ENCODE measurements at regions not wholly inside any gene's neighbourhood (a gene's known extent, or its start where the extent isn't known, plus 50 kb on each side); places are given as distances from the start of the nearest gene placed in this dataset.
A peak's percentile ranks its signal among the peaks of the same experiment; 100 is the strongest.

DNA sequence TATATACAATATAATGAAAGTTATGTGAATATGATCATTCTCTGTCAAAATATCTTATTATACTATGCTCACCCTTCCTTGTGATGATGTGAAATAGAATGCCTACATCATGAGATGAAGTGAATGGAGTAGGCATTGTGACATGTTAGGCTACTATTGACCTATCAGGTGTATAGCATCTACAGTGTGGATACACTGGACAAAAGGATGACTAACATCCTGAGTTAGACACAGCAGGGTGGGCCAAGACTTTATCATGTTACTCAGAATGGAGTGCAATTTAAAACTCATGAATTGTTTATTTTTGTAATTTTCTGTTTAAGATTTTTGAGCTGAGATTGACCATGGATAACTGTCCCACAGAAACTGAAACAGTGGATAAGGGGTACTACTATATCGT is 53.4 kb upstream of the NAV3 start:
- FAIRE-seq (no peak), DNase-seq (ENCODE audit: low spot score) (no peak)

DNA sequence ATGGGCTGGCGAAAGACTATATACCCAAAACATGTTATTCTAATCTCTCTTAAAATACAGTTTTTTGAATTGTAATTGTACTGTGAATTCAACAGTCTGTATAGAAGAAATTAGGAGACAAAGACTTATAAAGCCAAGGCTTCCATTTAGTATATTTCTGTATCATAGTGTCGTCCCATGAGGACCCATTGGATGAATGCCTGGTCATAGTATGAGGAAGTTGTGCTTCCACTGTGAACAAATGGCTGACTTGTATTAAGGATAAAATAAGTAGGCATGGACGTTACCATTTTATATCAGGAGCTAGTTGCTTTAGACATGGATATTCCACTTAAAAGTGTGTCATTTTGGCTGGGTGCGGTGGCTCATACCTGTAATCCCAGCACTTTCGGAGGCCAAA is 55.9 kb upstream of the NAV3 start:
- FAIRE-seq (no peak), DNase-seq (ENCODE audit: low spot score) (no peak)

DNA sequence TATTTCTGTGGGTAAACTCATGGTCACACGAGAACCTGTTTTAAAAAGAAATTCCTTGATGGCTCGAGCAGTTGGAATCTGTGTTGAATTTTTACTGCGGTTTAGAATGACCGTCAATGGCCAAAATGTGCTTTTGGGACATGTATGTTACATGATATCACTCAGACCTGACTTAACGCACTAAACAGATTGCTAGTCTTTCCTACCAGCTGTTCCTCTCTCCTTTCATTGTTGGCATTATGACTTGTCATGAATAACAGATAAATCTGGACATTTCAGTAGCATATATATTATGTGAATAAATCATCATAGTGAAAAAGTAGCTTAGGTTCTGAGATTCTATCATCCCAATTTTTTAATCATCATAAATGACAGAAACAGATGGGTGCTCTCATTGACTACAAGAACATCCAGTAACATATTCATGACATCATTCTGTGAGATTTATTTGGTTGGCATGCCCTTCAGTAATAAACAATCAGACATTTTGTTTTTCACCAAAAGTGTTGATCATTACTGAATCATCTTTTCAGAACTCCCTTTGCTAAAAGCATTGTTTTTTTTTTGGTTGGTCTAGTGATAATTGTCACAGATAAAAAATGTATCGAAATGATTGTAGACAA is 57.9 kb upstream of the NAV3 start:
- FAIRE-seq (no peak), DNase-seq (ENCODE audit: low spot score) (no peak)

DNA sequence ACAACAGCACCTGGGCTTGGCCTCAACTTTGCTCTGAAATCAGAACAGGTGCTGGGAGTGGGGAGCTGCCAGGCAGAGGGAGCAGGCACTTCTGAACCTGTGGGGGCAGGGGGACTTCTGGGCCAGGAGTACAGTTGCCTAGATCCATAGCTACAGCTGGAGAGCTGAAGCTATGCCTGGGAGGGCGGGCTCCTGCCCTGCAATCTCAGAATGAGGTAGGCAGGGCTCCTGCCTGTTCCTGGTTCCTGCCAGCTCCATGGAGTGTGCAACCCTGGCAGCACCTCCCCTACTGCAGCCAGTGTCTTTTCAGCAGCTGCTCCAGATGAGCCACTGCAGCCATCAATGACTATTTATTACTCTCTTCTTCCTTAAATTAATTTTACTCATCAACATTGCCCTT is 62.1 kb upstream of the NAV3 start:
- no peak for FAIRE-seq
- DNase-seq (ENCODE audit: low spot score): no peak

DNA sequence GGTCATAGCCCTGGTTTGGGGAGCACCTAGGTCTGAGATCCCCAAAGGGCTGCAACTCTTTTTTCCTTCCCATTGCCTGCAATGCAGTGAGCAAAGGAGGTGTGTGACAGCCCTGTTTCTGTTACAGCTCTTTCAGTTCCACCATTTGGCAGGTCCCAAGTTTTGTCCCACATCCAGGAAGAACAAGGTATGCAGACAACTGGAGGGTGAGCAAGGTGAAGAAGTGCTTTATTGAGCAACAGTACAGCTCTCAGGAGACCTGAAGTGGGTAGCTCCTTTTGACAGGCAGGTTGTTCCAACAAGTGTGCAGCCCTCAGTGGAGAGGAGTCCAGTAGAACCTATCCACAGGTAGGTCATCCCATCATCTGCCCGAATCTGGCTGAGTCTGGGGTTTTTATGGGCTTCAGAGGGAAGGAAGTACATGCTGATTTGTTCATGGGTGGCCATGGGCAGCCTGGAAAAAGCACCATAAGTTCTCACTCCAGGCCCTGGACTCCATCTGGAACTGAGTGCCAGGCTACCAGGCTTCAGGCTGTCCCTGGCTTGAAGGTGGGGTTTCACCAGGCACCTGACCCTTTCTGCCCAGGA is 62.8 kb upstream of the NAV3 start:
- FAIRE-seq: no peak
- DNase-seq (ENCODE audit: low spot score): no peak

DNA sequence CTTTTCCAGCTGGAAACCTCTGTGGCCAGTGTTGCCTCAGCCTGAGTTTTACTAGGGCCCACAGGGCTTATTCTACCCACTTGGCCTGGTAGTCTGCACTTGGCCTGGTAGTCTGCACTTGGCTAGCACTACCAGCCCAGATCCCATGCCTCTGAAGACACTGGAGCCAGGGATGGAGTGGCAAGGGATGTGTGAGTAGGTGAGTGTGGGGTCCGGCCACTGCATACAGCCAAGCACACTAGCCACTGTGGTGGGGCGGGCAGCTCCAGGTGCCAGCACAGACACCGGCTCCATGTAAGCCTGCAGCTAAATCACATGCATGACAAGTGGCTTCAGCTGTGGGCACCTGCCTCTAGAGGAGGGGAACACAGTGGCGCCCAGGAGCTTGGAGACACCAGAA is 63.4 kb upstream of the NAV3 start:
- no peak for DNase-seq (ENCODE audit: low spot score)
- FAIRE-seq: no peak

DNA sequence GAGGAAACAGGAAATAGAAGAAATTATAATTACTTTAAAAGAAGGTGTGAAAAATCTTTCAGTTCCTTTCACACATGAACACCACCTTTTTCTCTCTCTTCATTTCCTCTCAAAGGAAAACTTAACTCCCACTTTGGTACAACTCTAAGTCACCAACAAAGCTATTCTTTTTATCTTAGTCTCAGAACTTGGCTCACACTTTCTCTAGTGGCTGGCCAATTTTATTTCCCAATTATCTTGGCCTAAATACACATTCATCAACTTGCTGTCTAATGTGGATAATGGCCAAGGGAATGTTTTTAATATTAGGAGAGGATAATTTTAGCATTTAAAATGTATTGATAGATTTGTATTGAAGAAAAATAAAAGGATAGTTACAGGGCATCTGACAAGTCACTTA is 64.5 kb upstream of the NAV3 start:
- FAIRE-seq: no peak
- DNase-seq (ENCODE audit: low spot score): no peak

DNA sequence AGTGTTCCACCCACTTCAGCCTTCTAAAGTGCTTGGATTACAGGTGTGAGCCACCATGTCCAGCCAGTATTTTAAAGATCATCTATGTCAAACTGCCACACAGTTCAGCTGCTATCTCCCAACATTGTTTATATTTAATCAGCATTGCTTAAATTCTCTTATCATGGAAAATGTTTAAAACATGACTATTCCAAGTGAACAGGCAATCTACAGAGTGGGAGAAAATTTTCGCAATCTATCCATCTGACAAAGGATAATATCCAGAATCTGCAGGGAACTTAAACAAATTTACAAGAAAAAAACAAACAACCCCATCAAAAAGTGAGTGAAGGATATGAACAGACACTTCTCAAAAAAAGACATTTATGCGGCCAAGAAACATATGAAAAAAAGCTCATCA is 69.4 kb upstream of the NAV3 start:
- DNase-seq (ENCODE audit: low spot score) (no peak), FAIRE-seq (no peak)

DNA sequence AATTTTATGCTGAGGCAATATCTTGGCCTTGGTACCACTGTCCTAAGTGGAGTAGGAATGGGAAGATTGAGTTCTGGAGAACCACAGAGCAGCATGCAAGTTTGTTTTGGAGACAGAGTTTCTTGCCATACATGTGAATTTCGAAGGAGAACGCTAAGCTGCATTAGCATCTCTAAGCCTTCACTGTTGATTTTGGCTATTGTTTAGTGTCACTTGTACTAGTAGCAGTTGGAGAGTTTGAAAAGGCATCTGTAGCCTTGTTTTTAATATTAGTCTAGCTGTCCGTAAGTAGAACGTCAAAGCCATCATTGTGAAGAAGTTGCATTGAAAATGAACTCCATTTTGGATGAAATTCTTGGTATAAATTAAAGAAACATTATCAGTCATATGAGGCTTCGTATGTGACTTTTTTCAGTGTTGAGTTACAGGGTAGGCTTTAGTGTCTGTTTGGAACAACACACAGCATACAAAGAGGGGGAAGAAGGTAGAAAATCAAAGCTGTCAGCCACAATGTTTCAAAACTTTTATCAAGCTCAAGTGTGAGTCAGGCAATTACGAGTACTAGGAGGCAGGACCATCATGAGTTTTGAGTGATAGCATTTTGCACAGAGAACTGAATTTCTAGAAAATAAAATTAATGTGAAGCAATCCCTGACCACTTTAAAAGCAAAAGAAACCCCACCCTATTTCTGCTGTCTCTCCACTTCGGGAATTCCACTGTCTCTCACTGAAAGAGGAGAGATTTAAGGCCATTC is 70.2 kb upstream of the NAV3 start:
- no peak for DNase-seq (ENCODE audit: low spot score)
- FAIRE-seq: no peak

DNA sequence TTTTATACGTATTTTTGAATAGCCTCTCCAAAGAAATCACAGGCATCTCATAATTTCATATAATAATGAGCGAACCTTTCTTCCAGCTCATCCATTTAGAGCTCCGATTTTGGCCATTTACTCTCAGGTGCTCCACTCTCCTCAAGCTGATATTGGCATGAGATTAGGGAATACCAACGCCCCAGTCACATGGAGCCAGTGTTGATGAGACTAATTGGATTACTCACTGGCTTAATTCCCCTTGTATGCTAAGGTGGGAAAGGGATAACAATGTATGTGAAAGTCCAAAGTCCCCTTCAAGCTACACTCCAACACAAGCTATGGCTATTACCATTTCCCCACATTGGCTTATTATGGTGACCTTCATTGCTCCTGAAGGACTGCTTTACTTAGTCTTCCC is 76.6 kb upstream of the NAV3 start:
- FAIRE-seq: no peak

DNA sequence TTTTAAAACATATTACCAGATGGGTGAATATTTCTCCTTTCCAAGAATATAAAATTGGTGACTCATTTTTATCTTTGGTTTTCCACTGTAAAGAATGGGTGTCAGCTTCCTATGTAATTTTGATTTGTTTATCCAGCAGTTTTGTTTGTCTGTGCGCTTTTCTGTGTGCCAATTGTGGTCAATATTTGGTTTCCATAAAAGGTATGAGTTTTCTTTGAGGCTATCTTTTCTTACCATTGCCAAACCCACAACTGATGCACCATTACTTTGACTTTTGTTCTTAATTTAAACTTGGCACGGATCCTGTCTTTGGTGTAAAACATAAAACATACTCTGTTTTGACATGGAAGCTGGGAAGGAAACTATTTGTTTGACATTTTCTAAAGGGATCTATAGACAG is 78.8 kb upstream of the NAV3 start:
- DNase-seq (ENCODE audit: low spot score): no peak
- FAIRE-seq: no peak

More for the DNA sequence above, 76.6 kb upstream of the NAV3 start:
- no peak for DNase-seq (ENCODE audit: low spot score)

DNA sequence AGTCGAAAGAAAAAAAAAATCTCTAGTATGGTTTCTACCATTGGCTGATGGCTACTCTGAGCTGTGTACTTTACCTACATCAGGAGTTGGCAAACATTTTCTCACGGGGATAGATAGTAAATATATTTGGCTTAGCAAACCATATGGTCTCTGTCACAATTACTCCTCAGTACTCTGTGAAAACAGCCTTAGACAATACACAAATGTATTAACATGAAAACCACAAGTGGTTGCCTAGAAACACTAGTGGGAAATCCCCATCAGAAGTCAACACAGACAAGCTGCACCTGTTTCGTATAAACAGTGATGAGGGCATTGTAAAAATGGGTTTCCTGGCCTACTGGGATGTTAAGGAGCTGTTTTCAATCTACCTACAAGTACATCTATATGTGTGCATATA is 84.6 kb upstream of the NAV3 start:
- DNase-seq (ENCODE audit: low spot score) (no peak), FAIRE-seq (no peak)

DNA sequence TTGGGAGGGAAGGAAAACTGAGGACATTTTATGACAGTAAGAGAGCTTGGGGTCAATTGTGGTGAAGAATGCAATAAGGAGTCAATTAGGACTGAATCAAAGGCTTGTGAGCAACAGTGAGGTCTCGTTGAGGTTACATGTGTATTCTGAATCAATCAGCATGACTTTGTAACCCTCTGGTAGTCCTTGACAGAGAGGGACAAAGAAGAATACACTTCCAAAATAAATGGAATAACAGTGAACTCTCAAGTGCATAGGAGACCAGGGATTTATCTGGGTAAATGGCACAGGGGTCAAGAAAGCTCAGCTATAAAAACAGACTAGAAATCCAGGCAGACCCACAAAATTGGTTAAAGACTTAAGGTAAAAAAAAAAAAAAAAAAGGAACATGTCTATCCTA is 85.1 kb upstream of the NAV3 start:
- no peak for FAIRE-seq

DNA sequence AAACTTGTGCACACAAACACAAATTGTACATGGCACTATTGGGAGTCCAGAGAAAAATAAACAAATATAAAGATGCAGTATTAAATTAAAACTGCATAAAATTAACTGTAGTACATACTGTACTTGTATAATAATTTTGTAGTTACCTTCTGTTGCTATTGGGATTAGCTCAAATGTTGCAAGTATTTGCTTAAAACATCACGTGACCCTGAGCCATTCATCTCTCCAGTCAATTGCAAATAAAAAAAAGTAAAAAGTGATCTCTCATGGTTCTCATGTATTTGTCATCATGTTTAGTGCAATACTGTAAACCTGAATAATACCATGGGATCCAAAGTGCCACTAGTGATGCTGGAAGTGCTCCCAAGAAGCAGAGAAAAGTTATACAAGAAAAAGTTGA is 88.1 kb upstream of the NAV3 start:
- DNase-seq (ENCODE audit: low spot score) (no peak), FAIRE-seq (no peak)

More for the DNA sequence above, 85.1 kb upstream of the NAV3 start:
- no peak for DNase-seq (ENCODE audit: low spot score)

DNA sequence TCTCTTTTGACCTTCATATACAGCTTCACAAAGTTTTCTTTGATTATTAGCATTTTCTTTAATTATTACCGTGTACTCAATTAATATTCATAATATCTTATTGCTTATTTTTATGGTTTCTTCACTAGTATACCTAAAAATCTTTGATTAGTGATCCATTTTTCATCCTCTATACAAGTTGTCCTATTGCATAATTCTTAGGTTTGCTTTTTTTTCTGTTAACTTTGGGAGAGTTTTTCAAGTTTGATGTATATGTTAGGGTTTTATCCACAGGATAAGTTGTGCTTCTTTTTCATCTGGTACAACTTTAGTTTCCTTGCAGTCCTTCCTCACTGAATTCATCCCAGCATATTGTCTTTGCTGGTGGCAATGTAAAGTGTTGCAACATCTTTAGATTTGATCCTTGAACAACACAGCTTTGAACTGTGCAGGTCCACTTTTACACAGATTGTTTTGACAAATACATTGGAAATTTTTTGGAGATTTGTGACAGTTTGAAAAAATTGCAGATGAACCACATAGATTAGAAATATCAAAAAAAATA is 88.6 kb upstream of the NAV3 start:
- DNase-seq (ENCODE audit: low spot score): no peak
- no peak for FAIRE-seq

DNA sequence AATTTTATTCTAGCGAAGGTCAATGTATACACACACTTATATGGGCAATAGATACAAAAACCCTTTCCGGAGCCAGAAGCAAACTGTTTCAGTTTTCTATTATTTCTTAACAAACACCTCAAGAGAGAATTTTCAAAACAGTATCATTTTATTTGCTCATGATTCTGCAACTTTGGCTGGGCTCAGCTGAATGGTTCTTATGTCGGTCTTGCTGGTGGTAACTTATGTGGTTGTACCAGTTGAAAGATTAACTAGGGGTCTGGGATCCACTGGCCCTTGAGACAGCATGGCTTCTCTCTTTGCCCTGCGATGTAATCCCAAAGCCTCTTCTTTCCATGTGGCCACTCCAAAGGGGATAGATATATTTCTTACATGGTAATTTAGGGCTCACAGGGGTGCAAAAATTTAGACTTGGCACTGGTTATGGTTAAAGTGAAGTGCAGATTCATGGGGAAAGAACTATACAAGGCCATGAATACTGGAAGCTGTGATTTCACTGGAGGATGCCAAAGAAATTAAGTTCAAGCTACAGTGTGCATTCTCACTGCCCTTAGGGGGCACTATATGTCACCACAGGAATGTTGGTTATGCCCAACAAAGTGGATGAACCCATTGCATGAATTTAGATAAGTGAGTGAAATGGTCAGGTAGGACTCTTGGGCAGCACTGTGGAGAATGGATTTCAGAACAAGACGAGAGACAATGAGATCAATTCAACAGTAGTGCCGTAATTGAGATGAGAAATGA is 94.3 kb upstream of the NAV3 start:
- FAIRE-seq: no peak
- DNase-seq (ENCODE audit: low spot score): no peak

DNA sequence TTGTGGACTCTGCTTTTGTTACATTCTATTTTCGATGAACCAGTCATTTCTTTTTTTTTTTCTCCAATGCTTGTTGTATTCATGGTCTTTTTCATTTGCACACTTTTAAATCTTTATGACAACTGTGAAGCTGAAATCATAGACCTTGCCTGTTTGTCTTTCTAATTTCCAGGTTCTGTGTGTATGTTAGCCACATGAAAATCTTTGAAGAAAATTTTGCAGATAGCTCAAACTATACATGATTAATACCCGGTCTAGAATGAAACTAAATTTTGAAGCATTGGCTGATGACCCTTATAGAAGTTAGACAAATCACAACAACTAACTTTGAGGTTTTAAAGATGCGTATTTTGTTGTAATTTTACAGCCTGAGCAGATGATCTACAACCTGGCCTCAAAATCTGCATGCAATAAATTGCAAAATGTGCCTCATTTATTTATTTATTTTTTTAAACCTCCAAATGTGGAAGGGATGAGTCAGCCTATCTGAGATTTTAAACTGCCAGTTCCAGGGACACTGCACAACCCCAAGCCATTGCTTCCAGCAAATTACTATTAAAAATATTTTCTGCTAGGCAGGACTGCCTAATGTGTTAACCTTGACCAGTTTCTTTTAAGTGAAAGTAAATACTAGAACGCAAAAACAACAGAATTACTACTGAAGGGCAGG is 96.3 kb upstream of the NAV3 start:
- FAIRE-seq: no peak
- DNase-seq (ENCODE audit: low spot score): no peak

DNA sequence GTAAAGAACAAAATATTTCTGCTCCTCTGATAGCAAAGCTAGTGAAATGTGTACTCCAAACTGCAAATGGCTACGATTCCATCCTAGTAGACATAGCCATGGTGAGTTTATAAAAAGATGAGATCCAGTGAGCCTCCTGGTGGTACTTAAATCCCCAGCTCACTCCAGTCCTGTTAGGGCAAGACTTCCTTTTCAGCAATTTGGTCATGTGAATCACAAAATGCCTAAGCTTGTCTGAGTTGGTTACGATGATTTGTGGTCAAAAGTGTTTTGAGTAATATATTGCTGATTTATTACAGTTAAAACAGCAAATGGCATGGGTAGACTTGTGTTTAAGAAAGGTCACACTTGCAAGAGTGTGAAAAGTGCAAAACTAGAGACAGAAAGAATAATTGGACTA is 102.7 kb upstream of the NAV3 start:
- no peak for DNase-seq (ENCODE audit: low spot score)

DNA sequence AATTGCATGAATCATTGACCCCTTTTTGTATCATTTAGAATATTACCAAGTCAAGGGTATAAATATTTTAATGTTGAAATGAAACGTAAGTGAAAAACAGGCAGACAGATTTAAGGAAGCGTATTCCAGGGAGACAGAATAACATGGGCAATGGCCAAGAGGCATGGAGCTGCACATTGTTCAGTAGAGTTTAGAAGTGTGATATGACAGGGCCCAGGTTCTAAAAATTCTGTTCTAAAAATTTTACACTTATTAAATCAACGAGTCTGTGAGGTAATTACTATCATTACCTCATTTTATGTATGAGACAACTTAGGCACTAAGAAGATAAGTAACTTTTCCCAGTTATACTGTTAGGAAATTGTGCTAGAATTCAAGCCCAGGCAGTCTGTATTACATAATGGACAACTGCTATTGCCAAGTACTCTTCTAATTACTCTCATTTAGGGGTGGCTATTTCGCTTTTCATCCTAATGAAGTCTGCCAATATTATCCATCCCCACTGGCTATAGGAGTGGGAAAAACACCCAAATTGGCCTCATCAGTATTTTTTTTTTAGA is 103.2 kb upstream of the NAV3 start:
- FAIRE-seq (no peak), DNase-seq (ENCODE audit: low spot score) (no peak)

More for the DNA sequence above, 102.7 kb upstream of the NAV3 start:
- FAIRE-seq: no peak

DNA sequence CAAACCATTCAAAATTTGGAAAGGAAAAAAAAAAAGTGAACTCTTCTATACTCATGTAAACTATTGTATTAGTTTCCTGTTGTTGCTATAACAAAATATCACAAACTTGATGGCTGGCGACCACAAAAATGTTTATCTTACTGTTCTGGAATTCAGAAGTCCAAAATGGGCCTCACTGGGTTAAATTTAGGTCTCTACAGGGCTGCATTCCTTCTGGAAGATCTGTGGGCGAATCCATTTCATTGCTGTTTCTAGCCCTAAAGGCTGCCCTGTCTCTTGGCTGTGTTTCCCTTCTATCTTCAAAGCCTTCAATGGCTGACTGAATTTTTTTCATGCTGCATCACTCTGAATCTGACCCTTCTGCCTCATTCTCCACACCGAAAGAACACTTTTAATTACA is 105.1 kb upstream of the NAV3 start:
- no peak for FAIRE-seq
- DNase-seq (ENCODE audit: low spot score): peak; percentile 6

DNA sequence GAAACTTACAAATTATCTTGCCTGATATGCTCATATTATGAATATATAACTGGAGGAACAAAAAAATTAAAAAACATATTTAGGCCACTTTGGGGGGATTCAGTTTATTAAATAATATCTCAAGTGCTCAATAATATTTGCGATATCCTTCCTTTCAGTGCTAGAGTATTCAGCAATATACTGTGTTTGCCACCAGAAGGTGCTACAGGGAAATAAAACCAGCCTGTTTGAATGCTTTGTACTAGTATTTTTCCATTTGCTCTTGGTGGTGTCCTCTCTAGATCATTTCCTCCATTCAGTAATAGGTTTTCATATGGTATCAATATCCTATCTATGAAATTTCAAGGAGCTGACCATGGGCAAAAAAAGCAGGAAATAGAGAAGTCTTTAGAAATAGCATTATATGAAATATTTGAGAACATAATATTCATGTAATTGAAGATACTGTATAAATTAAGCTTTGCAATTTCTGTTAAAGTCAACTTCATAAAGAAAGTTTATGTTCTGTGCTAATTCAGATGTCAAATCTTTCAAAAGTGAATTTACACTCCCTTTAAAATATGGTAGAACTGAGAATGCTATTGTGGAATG is 106.2 kb upstream of the NAV3 start:
- FAIRE-seq (no peak), DNase-seq (ENCODE audit: low spot score) (peak; percentile 2)
